GM18858 (cell line): ENCODE measurements at regions not wholly inside any gene's neighbourhood (a gene's known extent, or its start where the extent isn't known, plus 50 kb on each side); places are given as distances from the start of the nearest gene placed in this dataset.

Source experiments
- ATAC-seq: cut with Tn5 transposase; IDR thresholded peaks from one replicate; pipeline ENCODE4 v1.9.1; 2021; ENCODE audit not compliant: unreplicated experiment

GRCh38 chr2:209334188-209335017, 89.4 kb upstream of the MAP2 start:
- ATAC-seq, result peak; percentile 83

- ATAC-seq, result no peak
These were observed 83.3 kb upstream of the MAP2 start for GRCh38 chr2:209340522-209340921.

GRCh38 chr2:209344349-209344748, 79.5 kb upstream of the MAP2 start:
- ATAC-seq, result no peak

GRCh38 chr2:209348433-209348832, 75.4 kb upstream of the MAP2 start:
- no peak for ATAC-seq

GRCh38 chr2:209351636-209352035, 72.2 kb upstream of the MAP2 start:
- ATAC-seq, result no peak

GRCh38 chr2:209358992-209359391, 64.9 kb upstream of the MAP2 start:
- ATAC-seq, result no peak

- no peak for ATAC-seq
These were observed 56.6 kb upstream of the MAP2 start for GRCh38 chr2:209367075-209367747.

GRCh38 chr2:209368406-209368805, 55.4 kb upstream of the MAP2 start:
- ATAC-seq, result no peak

GRCh38 chr2:209368914-209369313, 54.9 kb upstream of the MAP2 start:
- peak; percentile 70 for ATAC-seq

GRCh38 chr2:209369656-209370055, 54.2 kb upstream of the MAP2 start:
- no peak for ATAC-seq

GRCh38 chr2:209371407-209371806, 52.4 kb upstream of the MAP2 start:
- no peak for ATAC-seq
